B cell (primary cell): ENCODE measurements at regions not wholly inside any gene's neighbourhood (a gene's known extent, or its start where the extent isn't known, plus 50 kb on each side); places are given as distances from the start of the nearest gene placed in this dataset.

Source experiments
- CTCF ChIP-seq: fragments of 200-600 bp; IDR thresholded peaks from one replicate; pipeline ENCODE4 v1.8.0; 2022; ENCODE audit warnings: antibody characterized with exemption, mild to moderate bottlenecking
- EZH2 ChIP-seq: IDR thresholded peaks from 2 replicates; pipeline ENCODE4 v1.6.1; 2012; ENCODE audit warnings: borderline replicate concordance, low read depth, mild to moderate bottlenecking, moderate library complexity, low read length; ENCODE audit not compliant: insufficient read depth, poor library complexity, severe bottlenecking

- TF ChIP-seq CTCF (no peak), EZH2 (no peak)
Observed at GRCh38 chr4:13698296-13698695, 70.8 kb upstream of the BOD1L1 start.
